Endothelial cell of umbilical vein (primary cell): ENCODE measurements at regions not wholly inside any gene's neighbourhood (a gene's known extent, or its start where the extent isn't known, plus 50 kb on each side); places are given as distances from the start of the nearest gene placed in this dataset.

Source experiments
- BruUV-seq: library from RNA; stranded (reverse); fragments of 400-500 nt; replicated peaks from 2 replicates; lab custom pipeline; 2021; lab: Mats Ljungman, UMichigan
- CTCF ChIA-PET: fragments of 300-600, 350-600 bp; sonication (Branson Sonifier 250); formaldehyde crosslinking; loops from one replicate; lab custom pipeline; 2021; ENCODE audit warnings: antibody characterized with exemption, inconsistent platforms; lab: Charles Lee
- POLR2A ChIA-PET: fragments of 300-600, 350-600 bp; sonication (Branson Sonifier 250); formaldehyde crosslinking; loops from one replicate; lab custom pipeline; 2021; ENCODE audit warnings: antibody characterized with exemption, inconsistent platforms; lab: Charles Lee
- DNase-seq: peaks from one replicate; pipeline ENCODE4 v3.0.0-alpha.2; 2011; ENCODE audit warnings: low read depth, low spot score
- FAIRE-seq: peaks from 2 replicates; lab custom pipeline; 2011; peaks lifted over from hg19 to GRCh38; lab: Jason Lieb, UNC
- H2AFZ ChIP-seq: 2 replicates; pipeline ENCODE4 v1.6.0; 2012; ENCODE audit warnings: low read depth, low read length, control low read depth, inconsistent platforms
- H3K27ac ChIP-seq: 2 replicates; pipeline ENCODE4 v1.5.1; 2011; ENCODE audit warnings: low read depth, mild to moderate bottlenecking, control low read depth, low read length, moderate library complexity; ENCODE audit not compliant: insufficient read depth
- H3K27me3 ChIP-seq, 2 experiments: 2 replicates each; pipeline versions ENCODE4 v1.6.0 to v1.6.1; 2011; ENCODE audit warnings: low read length in 2 of 2, mixed read lengths in 1 of 2; ENCODE audit not compliant: control insufficient read depth in 2 of 2, insufficient read depth in 2 of 2
- H3K36me3 ChIP-seq, 2 experiments: 2 replicates in 1 of 2; 3 replicates in 1 of 2; pipeline ENCODE4 v1.5.1; 2011; ENCODE audit warnings: low read length in 2 of 2, mild to moderate bottlenecking in 1 of 2, moderate library complexity in 1 of 2; ENCODE audit not compliant: control insufficient read depth in 2 of 2, insufficient read depth in 2 of 2; ENCODE audit errors: extremely low read depth in 1 of 2
- H3K4me1 ChIP-seq: 3 replicates; pipeline ENCODE4 v1.5.1; 2011; ENCODE audit warnings: mild to moderate bottlenecking, low read length; ENCODE audit not compliant: control insufficient read depth, insufficient read depth; ENCODE audit errors: extremely low read depth
- H3K4me2 ChIP-seq: 2 replicates; pipeline ENCODE4 v1.6.1; 2011; ENCODE audit warnings: low read length, control low read depth, mixed read lengths; ENCODE audit not compliant: insufficient read depth
- H3K4me3 ChIP-seq, 3 experiments: fragments of 200-600 bp in 1 of 3; sonication (generic), shearing (Covaris generic) in 1 of 3; replicated peaks in 1 of 3; 2 replicates each; pipeline ENCODE4 v1.5.1; 2011 to 2016; ENCODE audit warnings: control low read depth in 3 of 3, low read length in 3 of 3, mild to moderate bottlenecking in 2 of 3, inconsistent platforms in 1 of 3, low read depth in 1 of 3, moderate library complexity in 1 of 3; ENCODE audit not compliant: insufficient read depth in 1 of 3
- H3K79me2 ChIP-seq: 2 replicates; pipeline ENCODE4 v1.6.0; 2012; ENCODE audit warnings: low read length, inconsistent platforms; ENCODE audit not compliant: control insufficient read depth, insufficient read depth
- H3K9ac ChIP-seq: replicated peaks from 2 replicates; pipeline ENCODE3; 2011; ENCODE audit warnings: low read length, control low read depth; ENCODE audit not compliant: insufficient read depth; ENCODE audit errors: extremely low read depth
- H3K9me1 ChIP-seq: replicated peaks from 3 replicates; pipeline ENCODE4 v1.6.0; 2011; ENCODE audit warnings: mild to moderate bottlenecking, low read length; ENCODE audit not compliant: control insufficient read depth, insufficient read depth; ENCODE audit errors: extremely low read depth
- H3K9me3 ChIP-seq: replicated peaks from 2 replicates; pipeline ENCODE4 v1.5.1; 2012; ENCODE audit warnings: low read length, inconsistent platforms; ENCODE audit not compliant: control insufficient read depth, insufficient read depth
- H4K20me1 ChIP-seq: replicated peaks from 2 replicates; pipeline ENCODE3; 2011; ENCODE audit warnings: mild to moderate bottlenecking, low read length; ENCODE audit not compliant: control insufficient read depth, insufficient read depth; ENCODE audit errors: extremely low read depth
- CTCF ChIP-seq, 2 donors: IDR thresholded peaks; 1 replicate in 1 of 2; 2 replicates in 1 of 2; pipeline ENCODE4 v1.5.1; 2011; ENCODE audit warnings: low read length in 2 of 2, mild to moderate bottlenecking in 2 of 2, moderate library complexity in 2 of 2, control low read depth in 1 of 2, inconsistent platforms in 1 of 2, low read depth in 1 of 2; ENCODE audit not compliant: insufficient read depth in 1 of 2; ENCODE audit errors: extremely low read depth in 1 of 2
- EZH2 ChIP-seq: IDR thresholded peaks from 2 replicates; pipeline ENCODE4 v1.6.1; 2012; ENCODE audit warnings: borderline replicate concordance, low read depth, mild to moderate bottlenecking, moderate library complexity, low read length, inconsistent platforms; ENCODE audit not compliant: severe bottlenecking
- FOS ChIP-seq: IDR thresholded peaks from 2 replicates; pipeline ENCODE4 v1.6.1; 2011; ENCODE audit warnings: mild to moderate bottlenecking, low read length, moderate library complexity, borderline replicate concordance; ENCODE audit not compliant: insufficient read depth
- GATA2 ChIP-seq: IDR thresholded peaks from 2 replicates; pipeline ENCODE4 v1.7.0; 2011; ENCODE audit warnings: low read depth, mild to moderate bottlenecking, moderate library complexity, mixed read lengths, low read length; ENCODE audit not compliant: insufficient read length, insufficient read depth
- JUN ChIP-seq: IDR thresholded peaks from 2 replicates; pipeline ENCODE4 v1.6.1; 2011; ENCODE audit warnings: borderline replicate concordance, low read depth; ENCODE audit not compliant: insufficient read length, insufficient read depth
- MAX ChIP-seq: IDR thresholded peaks from 2 replicates; pipeline ENCODE4 v1.6.1; 2011; ENCODE audit not compliant: insufficient read depth, insufficient read length
- MYC ChIP-seq: IDR thresholded peaks from one replicate; pipeline ENCODE4 v1.6.1; 2011; ENCODE audit warnings: mild to moderate bottlenecking, low read depth, low read length
- POLR2A ChIP-seq: IDR thresholded peaks from 2 replicates; pipeline ENCODE4 v1.6.1; 2012; ENCODE audit warnings: low read depth, mild to moderate bottlenecking, control low read depth, low read length
- POLR2AphosphoS5 ChIP-seq: IDR thresholded peaks from 2 replicates; pipeline ENCODE4 v1.6.1; 2012; ENCODE audit warnings: low read depth, mild to moderate bottlenecking, control low read depth, low read length, moderate library complexity; ENCODE audit not compliant: insufficient read depth
- dilution Hi-C: fragments of 300-500 bp; cut with MboI; formaldehyde crosslinking; loops from one replicate; pipeline ENCODE4 v1.15.0; 2019; ENCODE audit warnings: low sequenced_read_pairs; ENCODE audit not compliant: extremely low pct_ligation_motif_present
- intact Hi-C: fragments of 100-400 bp; cut with micrococcal nuclease; formaldehyde crosslinking; loops from one replicate; pipeline ENCODE4 v1.10.0; 2022

GRCh38 chr4:129578336-129578735 lies 482.4 kb downstream of the C4orf33 start:
- dilution Hi-C loops, result no loop called here
- Histone ChIP-seq H3K9me1 (no peaks in the 10 kb centered on the region), H3K4me1 (no peaks in the 10 kb centered on the region), H3K9ac (no peak overlapping the region), H4K20me1 (no peaks in the 10 kb centered on the region), H3K27me3 (no peaks in the 10 kb centered on the region), H3K36me3 (no peaks in the 10 kb centered on the region), H3K4me2 (no peak overlapping the region), H3K9me3 (no peaks in the 10 kb centered on the region), H3K27ac (no peak overlapping the region), H2AFZ (no peak overlapping the region), H3K4me3 (no peak overlapping the region), H3K79me2 (no peaks in the 10 kb centered on the region)
- BruUV-seq, result no TSS peak
- TF ChIP-seq POLR2A (no peak), POLR2AphosphoS5 (no peak), EZH2 (no peak), JUN (no peak), GATA2 (no peak), MAX (no peak), CTCF (IDR thresholded peaks at IDR 0.05; ENCODE audit: extremely low read depth in 1 of 2, insufficient read depth in 1 of 2, low read depth in 1 of 2, low read length in 2 of 2) (no peak), MYC (no peak), FOS (no peak)
- CTCF ChIA-PET, result no interaction called here
- no peak for FAIRE-seq
- POLR2A ChIA-PET, result no interaction called here
- DNase-seq, result peak; percentile 9
- intact Hi-C loops, result no loop called here
